ENCODE measurements at regions not wholly inside any gene's neighbourhood (a gene's known extent, or its start where the extent isn't known, plus 50 kb on each side); places are given as distances from the start of the nearest gene placed in this dataset.
A peak's percentile ranks its signal among the peaks of the same experiment; 100 is the strongest.

DNA sequence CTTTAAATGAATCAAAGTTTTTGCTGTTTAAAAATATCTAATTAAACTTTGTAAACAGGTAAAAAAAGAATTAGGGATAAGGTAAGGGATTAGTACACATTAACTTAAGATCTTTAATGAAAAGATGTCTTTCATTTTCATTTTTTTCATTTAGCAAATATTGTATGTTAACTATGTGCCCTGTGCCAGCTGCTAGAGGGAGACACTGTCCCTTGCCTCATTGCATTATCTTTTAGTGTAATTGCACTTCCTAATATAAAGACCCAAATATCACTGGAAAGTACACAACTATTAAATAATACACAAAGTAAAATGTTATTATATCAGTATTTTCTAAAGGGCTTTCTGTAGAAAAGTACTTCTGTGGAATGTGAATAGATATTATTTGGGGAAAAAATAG is 102.7 kb downstream of the GPR37 start:
- TF ChIP-seq, protein P1, sequence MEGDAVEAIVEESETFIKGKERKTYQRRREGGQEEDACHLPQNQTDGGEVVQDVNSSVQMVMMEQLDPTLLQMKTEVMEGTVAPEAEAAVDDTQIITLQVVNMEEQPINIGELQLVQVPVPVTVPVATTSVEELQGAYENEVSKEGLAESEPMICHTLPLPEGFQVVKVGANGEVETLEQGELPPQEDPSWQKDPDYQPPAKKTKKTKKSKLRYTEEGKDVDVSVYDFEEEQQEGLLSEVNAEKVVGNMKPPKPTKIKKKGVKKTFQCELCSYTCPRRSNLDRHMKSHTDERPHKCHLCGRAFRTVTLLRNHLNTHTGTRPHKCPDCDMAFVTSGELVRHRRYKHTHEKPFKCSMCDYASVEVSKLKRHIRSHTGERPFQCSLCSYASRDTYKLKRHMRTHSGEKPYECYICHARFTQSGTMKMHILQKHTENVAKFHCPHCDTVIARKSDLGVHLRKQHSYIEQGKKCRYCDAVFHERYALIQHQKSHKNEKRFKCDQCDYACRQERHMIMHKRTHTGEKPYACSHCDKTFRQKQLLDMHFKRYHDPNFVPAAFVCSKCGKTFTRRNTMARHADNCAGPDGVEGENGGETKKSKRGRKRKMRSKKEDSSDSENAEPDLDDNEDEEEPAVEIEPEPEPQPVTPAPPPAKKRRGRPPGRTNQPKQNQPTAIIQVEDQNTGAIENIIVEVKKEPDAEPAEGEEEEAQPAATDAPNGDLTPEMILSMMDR (IDR thresholded peaks at IDR 0.05; ENCODE audit: insufficient read depth, low read depth, low read length, missing control alignments), result peak; percentile 25
- DNase-seq (ENCODE audit: low read depth), result no peak
- H3K4me3 ChIP-seq (ENCODE audit: low read length), result no peak overlapping the region

DNA sequence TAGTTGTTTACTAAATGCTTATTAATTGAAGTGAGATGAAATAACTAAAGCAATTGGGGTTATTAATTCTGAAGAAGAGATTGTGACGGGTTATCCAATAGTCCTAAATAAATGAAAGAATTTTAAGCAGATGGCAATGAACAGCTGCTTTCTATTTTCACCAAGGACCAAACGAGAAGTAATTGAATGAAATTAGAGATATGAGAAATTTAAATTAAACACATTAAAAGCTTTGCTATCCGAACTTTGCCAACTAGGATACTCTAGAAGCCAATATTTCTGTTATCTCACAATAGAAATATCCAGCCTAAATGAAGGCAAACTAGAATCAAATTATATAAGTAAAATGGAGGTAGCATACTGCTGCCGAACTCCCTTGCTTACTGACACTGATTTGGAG is 103.2 kb downstream of the GPR37 start:
- TF ChIP-seq, protein P1 (IDR thresholded peaks at IDR 0.05; ENCODE audit: insufficient read depth, low read depth, low read length, missing control alignments), result no peak
- H3K4me3 ChIP-seq (ENCODE audit: low read length), result no peak overlapping the region
- DNase-seq (ENCODE audit: low read depth), result no peak

DNA sequence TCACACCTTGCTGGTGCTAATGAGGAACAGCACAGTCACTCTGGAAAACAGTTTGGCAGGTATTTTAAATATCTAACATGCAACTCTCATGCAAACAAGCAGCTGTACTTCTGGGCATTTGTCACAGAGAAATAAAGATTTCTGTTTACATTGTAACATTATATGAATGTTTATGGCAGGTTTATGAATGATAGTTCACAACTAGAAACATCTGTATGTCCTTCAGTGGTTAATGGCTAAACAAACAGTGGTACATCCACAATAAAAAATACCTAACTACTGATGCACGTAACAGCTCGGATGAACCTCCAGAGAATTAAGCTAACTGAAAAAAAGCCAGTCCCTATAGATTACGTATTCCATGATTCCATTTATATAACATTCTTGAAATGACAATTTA is 109.6 kb downstream of the GPR37 start:
- no peak overlapping the region for H3K4me3 ChIP-seq (ENCODE audit: low read length)
- TF ChIP-seq, protein P1 (IDR thresholded peaks at IDR 0.05; ENCODE audit: insufficient read depth, low read depth, low read length, missing control alignments), result no peak
- DNase-seq (ENCODE audit: low read depth), result no peak

DNA sequence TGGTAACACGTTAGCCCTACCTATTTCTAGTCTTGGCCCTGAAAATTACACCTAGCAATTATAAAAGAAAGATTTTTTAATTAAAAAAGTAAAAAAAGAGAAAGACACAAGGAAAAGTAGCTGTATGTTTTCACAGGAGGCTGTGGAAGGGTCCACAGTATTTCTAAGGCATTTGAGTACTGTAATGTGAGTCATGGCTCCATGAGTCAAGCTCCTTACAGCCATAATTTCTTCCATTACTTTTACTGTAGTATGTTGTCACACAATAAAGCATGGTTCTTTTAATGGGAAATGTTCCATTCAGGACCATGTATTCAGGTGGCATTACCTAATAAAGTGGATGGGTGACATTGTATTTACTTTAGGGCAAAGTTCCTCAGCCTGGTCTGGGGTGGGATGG is 113.4 kb downstream of the GPR37 start:
- TF ChIP-seq, protein P1 (IDR thresholded peaks at IDR 0.05; ENCODE audit: insufficient read depth, low read depth, low read length, missing control alignments), result no peak
- no peak overlapping the region for H3K4me3 ChIP-seq (ENCODE audit: low read length)
- DNase-seq (ENCODE audit: low read depth), result peak; percentile 56

DNA sequence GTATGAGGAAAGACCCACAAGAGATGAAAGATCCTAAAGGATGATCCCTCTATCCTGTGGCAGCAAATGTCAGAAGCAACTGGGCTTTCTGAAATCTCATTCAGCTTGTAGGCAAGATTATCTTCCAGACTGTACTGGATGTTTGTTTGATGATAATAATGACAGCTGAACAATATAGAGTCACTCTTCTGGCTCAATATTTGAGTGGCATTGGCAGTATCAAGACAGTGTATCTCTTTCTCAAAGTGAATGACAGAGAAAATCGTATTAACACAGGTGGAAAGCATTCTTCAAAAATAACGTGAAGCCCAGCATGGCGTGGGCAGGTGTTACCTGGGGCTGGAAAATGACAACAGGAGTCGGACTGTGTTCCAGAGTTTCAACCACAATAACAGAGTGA is 114.5 kb downstream of the GPR37 start:
- H3K4me3 ChIP-seq (ENCODE audit: low read length), result no peak overlapping the region
- TF ChIP-seq, protein P1 (IDR thresholded peaks at IDR 0.05; ENCODE audit: insufficient read depth, low read depth, low read length, missing control alignments), result no peak
- DNase-seq (ENCODE audit: low read depth), result no peak

DNA sequence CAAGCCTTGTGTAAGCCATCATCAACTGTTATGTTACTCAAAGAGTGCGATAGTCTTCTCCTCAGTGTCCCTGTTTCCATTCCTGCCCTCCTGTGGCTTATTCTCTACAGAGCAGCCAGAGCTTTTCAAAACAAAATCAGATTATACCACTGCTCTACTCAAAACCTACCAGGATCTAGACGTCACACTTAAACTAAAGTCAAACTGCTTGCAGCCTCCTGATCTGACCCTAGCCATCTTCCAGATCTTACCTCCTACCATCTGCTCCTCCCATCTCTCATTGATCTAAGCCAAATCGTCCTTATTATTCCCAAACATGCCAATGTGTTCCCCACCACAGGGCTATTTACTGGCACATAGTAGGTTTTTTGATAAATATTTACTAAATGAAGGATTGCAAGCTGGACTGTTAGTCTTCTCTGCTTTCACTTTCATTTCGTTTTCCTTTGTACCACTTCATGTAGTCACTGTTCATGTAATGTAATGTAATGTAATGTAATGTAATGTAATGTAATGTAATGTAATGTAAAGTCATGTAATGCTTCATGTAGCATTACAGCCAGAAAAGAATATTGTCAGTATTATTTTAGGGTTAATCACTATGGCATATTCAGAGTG is 116.1 kb downstream of the GPR37 start:
- TF ChIP-seq, protein P1 (IDR thresholded peaks at IDR 0.05; ENCODE audit: insufficient read depth, low read depth, low read length, missing control alignments), result no peak
- no peak overlapping the region for H3K4me3 ChIP-seq (ENCODE audit: low read length)
- no peak for DNase-seq (ENCODE audit: low read depth)

DNA sequence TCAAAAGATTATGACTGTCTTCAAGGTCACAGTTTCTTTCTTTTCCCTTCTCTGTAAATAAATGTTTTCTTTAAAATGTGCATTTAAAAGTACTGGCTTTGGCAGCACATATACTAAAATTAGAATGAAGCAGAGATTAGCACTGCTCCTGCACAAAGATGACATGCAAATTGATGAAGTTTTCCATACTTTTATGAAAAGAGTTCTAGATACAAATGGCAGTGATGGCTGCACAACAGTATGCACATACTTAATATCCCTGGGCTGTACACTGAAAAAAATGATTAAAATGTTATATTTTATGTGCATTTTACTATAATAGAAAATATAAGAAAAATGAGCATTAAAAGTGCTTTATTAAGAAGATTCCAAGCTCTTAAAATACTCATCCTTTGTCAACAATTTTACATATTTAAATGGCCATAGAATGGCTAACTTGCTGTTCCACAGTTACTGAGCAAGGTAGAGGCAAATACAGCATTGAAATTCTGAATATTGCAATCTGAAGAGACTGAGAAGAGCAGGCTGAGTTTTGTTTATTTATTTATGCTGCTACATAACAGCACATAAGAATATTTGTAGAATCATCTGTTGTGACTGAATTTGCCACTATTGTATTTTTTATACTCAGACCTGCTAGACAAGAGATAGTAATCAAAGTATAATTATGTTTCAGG is 117.8 kb downstream of the GPR37 start:
- H3K4me3 ChIP-seq (ENCODE audit: low read length), result no peak overlapping the region
- DNase-seq (ENCODE audit: low read depth), result no peak
- TF ChIP-seq, protein P1 (IDR thresholded peaks at IDR 0.05; ENCODE audit: insufficient read depth, low read depth, low read length, missing control alignments), result no peak

Data from epithelial cell of esophagus (primary cell).